GM13976 (cell line): ENCODE measurements at regions not wholly inside any gene's neighbourhood (a gene's known extent, or its start where the extent isn't known, plus 50 kb on each side); places are given as distances from the start of the nearest gene placed in this dataset.
"Not testable (repeated sequence)": the region's sequence is repeated elsewhere in the genome, so short reads cannot be mapped to it uniquely, and the experiment has no call there.

Source experiments
- DNase-seq: peaks from one replicate; pipeline ENCODE4 v3.0.0; 2012; ENCODE audit warnings: low spot score
- CTCF ChIP-seq: IDR thresholded peaks from 2 replicates; pipeline ENCODE4 v1.5.1; 2012; ENCODE audit warnings: borderline replicate concordance, mild to moderate bottlenecking; ENCODE audit not compliant: insufficient read depth; ENCODE audit errors: extremely low read depth, missing control alignments, control extremely low read depth
- in situ Hi-C: fragments of 300-500 bp; cut with MboI; formaldehyde crosslinking; loops from one replicate; pipeline ENCODE4 v1.12.0; 2022; ENCODE audit warnings: low sequenced_read_pairs, mixed read lengths, inconsistent platforms; ENCODE audit not compliant: unreplicated experiment

GRCh38 chrX:4622486-4623167 lies 909.2 kb upstream of the PRKX start:
- TF ChIP-seq CTCF = no peak
- no peak for DNase-seq
- in situ Hi-C loops = no loop called here

- DNase-seq, in situ Hi-C loops: not testable (repeated sequence)
Measured at GRCh38 chrX:4613651-4614050, 900.2 kb upstream of the PRKX start.

- in situ Hi-C loops = no loop called here
- DNase-seq = no peak
- no peak for TF ChIP-seq CTCF
Measured at GRCh38 chrX:4588893-4589292, 875.4 kb upstream of the PRKX start.

- in situ Hi-C loops = no loop called here
- no peak for DNase-seq
- TF ChIP-seq CTCF = no peak
Measured at GRCh38 chrX:4588466-4588865, 875.0 kb upstream of the PRKX start.

GRCh38 chrX:4588056-4588455 lies 874.6 kb upstream of the PRKX start:
- no peak for TF ChIP-seq CTCF
- in situ Hi-C loops = no loop called here
- DNase-seq = no peak

- no peak for DNase-seq
- in situ Hi-C loops = no loop called here
- no peak for TF ChIP-seq CTCF
Measured at GRCh38 chrX:4579999-4580398, 866.5 kb upstream of the PRKX start.

GRCh38 chrX:4579480-4579879 lies 866.0 kb upstream of the PRKX start:
- no peak for DNase-seq
- in situ Hi-C loops = no loop called here
- TF ChIP-seq CTCF = no peak
